ENCODE measurements at regions not wholly inside any gene's neighbourhood (a gene's known extent, or its start where the extent isn't known, plus 50 kb on each side); places are given as distances from the start of the nearest gene placed in this dataset.

GRCh38 chr2:64244037-64244416 lies 99.8 kb upstream of the PELI1 start:
- TF ChIP-seq CTCF (IDR thresholded peaks at IDR 0.05) = no peak
- TF ChIP-seq POLR2AphosphoS5 (IDR thresholded peaks at IDR 0.05) = no peak
